Parathyroid adenoma (tissue), 2 donors: ENCODE measurements at regions not wholly inside any gene's neighbourhood (a gene's known extent, or its start where the extent isn't known, plus 50 kb on each side); places are given as distances from the start of the nearest gene placed in this dataset.

Source experiments
- H2AFZ ChIP-seq: fragments of 300-600 bp; sonication (generic); one replicate; pipeline ENCODE4 v1.7.0; 2017; ENCODE audit warnings: antibody characterized with exemption, mild to moderate bottlenecking
- H3K27ac ChIP-seq: fragments of 300-600 bp; sonication (generic); one replicate; pipeline ENCODE4 v1.7.0; 2017
- H3K27me3 ChIP-seq: fragments of 300-600 bp; sonication (generic); one replicate; pipeline ENCODE4 v1.7.0; 2017; ENCODE audit warnings: low read length; ENCODE audit not compliant: control insufficient read depth, insufficient read depth
- H3K36me3 ChIP-seq: fragments of 300-600 bp; sonication (generic); one replicate; pipeline ENCODE4 v1.7.0; 2017; ENCODE audit warnings: low read length; ENCODE audit not compliant: control insufficient read depth, insufficient read depth
- H3K4me1 ChIP-seq: fragments of 300-600 bp; sonication (generic); one replicate; pipeline ENCODE4 v1.7.0; 2017; ENCODE audit warnings: control low read depth
- H3K4me2 ChIP-seq: fragments of 300-600 bp; sonication (generic); one replicate; pipeline ENCODE4 v1.7.0; 2017; ENCODE audit warnings: low read length
- H3K4me3 ChIP-seq: fragments of 300-600 bp; sonication (generic); one replicate; pipeline ENCODE4 v1.7.0; 2017; ENCODE audit warnings: low read depth, low read length
- H3K79me2 ChIP-seq: fragments of 300-600 bp; sonication (generic); one replicate; pipeline ENCODE4 v1.7.0; 2017; ENCODE audit warnings: control low read depth
- H3K9ac ChIP-seq: fragments of 300-600 bp; sonication (generic); one replicate; pipeline ENCODE4 v1.7.0; 2017; ENCODE audit warnings: mild to moderate bottlenecking
- H3K9me3 ChIP-seq: fragments of 300-600 bp; sonication (generic); one replicate; pipeline ENCODE4 v1.7.0; 2017; ENCODE audit warnings: low read length; ENCODE audit not compliant: control insufficient read depth
- TF ChIP-seq, protein P1 (sequence below): fragments of 300-600 bp; sonication (generic); IDR thresholded peaks from one replicate; pipeline ENCODE4 v1.7.0; 2017; ENCODE audit warnings: antibody characterized with exemption, mild to moderate bottlenecking
- donor health status: primary hyperparathyroidism.

- no peak overlapping the region for H3K4me3 ChIP-seq
- TF ChIP-seq, protein P1, sequence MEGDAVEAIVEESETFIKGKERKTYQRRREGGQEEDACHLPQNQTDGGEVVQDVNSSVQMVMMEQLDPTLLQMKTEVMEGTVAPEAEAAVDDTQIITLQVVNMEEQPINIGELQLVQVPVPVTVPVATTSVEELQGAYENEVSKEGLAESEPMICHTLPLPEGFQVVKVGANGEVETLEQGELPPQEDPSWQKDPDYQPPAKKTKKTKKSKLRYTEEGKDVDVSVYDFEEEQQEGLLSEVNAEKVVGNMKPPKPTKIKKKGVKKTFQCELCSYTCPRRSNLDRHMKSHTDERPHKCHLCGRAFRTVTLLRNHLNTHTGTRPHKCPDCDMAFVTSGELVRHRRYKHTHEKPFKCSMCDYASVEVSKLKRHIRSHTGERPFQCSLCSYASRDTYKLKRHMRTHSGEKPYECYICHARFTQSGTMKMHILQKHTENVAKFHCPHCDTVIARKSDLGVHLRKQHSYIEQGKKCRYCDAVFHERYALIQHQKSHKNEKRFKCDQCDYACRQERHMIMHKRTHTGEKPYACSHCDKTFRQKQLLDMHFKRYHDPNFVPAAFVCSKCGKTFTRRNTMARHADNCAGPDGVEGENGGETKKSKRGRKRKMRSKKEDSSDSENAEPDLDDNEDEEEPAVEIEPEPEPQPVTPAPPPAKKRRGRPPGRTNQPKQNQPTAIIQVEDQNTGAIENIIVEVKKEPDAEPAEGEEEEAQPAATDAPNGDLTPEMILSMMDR, result no peak
- H3K36me3 ChIP-seq, result no peaks in the 10 kb centered on the region
- H3K9me3 ChIP-seq, result no peaks in the 10 kb centered on the region
- no peak overlapping the region for H3K9ac ChIP-seq
- no peak overlapping the region for H3K27ac ChIP-seq
- no peak overlapping the region for H3K4me2 ChIP-seq
- no peak overlapping the region for H2AFZ ChIP-seq
- H3K79me2 ChIP-seq, result no peaks in the 10 kb centered on the region
- no peaks in the 10 kb centered on the region for H3K27me3 ChIP-seq
- no peaks in the 10 kb centered on the region for H3K4me1 ChIP-seq
These were observed 84.4 kb downstream of the OR5AK2 start for GRCh38 chr11:57073128-57073527.

GRCh38 chr11:57081356-57081755, 92.6 kb downstream of the OR5AK2 start:
- H3K27ac ChIP-seq, result no peak overlapping the region
- H3K27me3 ChIP-seq, result no peaks in the 10 kb centered on the region
- TF ChIP-seq, protein P1, result no peak
- H3K36me3 ChIP-seq, result no peaks in the 10 kb centered on the region
- H3K9ac ChIP-seq, result no peak overlapping the region
- H2AFZ ChIP-seq, result no peak overlapping the region
- no peaks in the 10 kb centered on the region for H3K4me1 ChIP-seq
- H3K9me3 ChIP-seq, result no peaks in the 10 kb centered on the region
- no peak overlapping the region for H3K4me2 ChIP-seq
- H3K79me2 ChIP-seq, result no peaks in the 10 kb centered on the region
- H3K4me3 ChIP-seq, result no peak overlapping the region

GRCh38 chr11:57082125-57082524, 93.4 kb downstream of the OR5AK2 start:
- Histone ChIP-seq H3K9ac (no peak overlapping the region), H3K27ac (no peak overlapping the region), H3K4me3 (no peak overlapping the region), H2AFZ (no peak overlapping the region), H3K79me2 (no peaks in the 10 kb centered on the region), H3K4me2 (no peak overlapping the region), H3K9me3 (no peaks in the 10 kb centered on the region), H3K27me3 (no peaks in the 10 kb centered on the region), H3K36me3 (no peaks in the 10 kb centered on the region), H3K4me1 (no peaks in the 10 kb centered on the region)
- TF ChIP-seq, protein P1, result no peak

DNA sequence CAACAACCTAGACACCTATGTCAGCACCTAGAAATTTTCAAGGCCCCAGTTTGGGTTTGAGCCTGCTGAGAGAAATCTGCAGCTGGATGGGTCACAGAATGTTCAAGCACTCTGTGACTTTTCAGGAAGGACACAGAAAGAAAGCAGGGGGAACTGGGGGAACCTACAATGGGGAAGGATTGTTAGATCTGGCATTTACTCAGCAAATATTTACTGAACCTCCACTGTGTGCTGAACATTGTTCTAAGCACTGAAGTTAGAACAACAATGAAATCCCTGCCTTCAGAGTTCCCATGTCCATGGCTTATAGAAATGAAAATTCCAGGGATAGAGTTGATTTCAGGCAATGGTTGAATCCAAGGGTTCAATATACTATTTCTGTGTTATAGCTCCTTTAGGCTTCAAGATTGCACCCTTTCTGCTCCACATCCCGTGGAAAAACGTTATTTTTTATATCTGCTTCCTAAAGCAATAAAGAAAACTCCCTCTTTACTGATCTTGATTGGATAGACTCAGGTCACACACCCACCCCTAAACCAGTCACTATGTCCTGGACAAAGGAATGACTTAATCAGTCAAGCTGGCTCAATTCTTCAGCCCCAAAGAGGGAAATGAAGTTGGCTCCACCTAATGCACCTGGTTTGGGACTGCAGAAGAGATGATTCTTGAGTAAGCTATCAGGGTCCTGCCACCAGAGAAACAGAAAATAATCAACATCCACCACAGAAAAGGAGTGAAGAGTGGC, 95.1 kb downstream of the OR5AK2 start:
- no peaks in the 10 kb centered on the region for H3K79me2 ChIP-seq
- H3K9me3 ChIP-seq, result no peaks in the 10 kb centered on the region
- no peaks in the 10 kb centered on the region for H3K4me1 ChIP-seq
- no peaks in the 10 kb centered on the region for H3K36me3 ChIP-seq
- no peak overlapping the region for H3K4me3 ChIP-seq
- TF ChIP-seq, protein P1, result no peak
- no peak overlapping the region for H2AFZ ChIP-seq
- no peak overlapping the region for H3K4me2 ChIP-seq
- no peaks in the 10 kb centered on the region for H3K27me3 ChIP-seq
- H3K27ac ChIP-seq, result no peak overlapping the region
- H3K9ac ChIP-seq, result no peak overlapping the region

GRCh38 chr11:57085611-57086010, 96.1 kb upstream of the LRRC55 start:
- Histone ChIP-seq H3K36me3 (no peaks in the 10 kb centered on the region), H3K4me3 (no peak overlapping the region), H3K79me2 (no peaks in the 10 kb centered on the region), H3K4me2 (no peak overlapping the region), H3K27ac (no peak overlapping the region), H2AFZ (no peak overlapping the region), H3K9ac (no peak overlapping the region), H3K4me1 (no peaks in the 10 kb centered on the region), H3K27me3 (no peaks in the 10 kb centered on the region), H3K9me3 (no peaks in the 10 kb centered on the region)
- TF ChIP-seq, protein P1, result no peak
